Fibroblast of skin of right quadriceps (primary cell): ENCODE measurements at regions not wholly inside any gene's neighbourhood (a gene's known extent, or its start where the extent isn't known, plus 50 kb on each side); places are given as distances from the start of the nearest gene placed in this dataset.
"Not testable (repeated sequence)": the region's sequence is repeated elsewhere in the genome, so short reads cannot be mapped to it uniquely, and the experiment has no call there.

Experiments used
- DNase-seq: peaks from one replicate; pipeline ENCODE4 v3.0.0-alpha.2; 2013

DNA sequence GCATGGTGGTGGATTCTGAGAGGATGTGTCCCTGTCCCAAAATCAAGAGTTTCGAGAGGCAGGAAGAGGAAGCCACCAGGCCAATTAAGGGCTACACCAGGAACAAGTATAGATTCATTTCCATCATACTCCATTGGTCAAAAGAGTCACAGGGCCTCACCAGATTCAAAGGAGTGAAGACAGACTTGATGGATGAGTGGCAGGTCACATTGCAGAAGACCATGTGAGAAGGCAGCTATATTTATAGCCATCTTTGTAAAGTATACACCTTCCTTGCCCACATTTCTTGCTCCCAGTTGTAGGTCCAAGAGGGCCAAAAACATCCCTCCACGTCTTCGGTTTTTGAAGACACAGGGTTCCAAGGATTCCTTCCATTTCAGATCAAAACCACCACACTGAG lies 406.0 kb downstream of the BCOR start:
- DNase-seq: no peak

- no peak for DNase-seq
Measured at GRCh38 chrX:39692796-39693195, 405.0 kb downstream of the BCOR start.

DNA sequence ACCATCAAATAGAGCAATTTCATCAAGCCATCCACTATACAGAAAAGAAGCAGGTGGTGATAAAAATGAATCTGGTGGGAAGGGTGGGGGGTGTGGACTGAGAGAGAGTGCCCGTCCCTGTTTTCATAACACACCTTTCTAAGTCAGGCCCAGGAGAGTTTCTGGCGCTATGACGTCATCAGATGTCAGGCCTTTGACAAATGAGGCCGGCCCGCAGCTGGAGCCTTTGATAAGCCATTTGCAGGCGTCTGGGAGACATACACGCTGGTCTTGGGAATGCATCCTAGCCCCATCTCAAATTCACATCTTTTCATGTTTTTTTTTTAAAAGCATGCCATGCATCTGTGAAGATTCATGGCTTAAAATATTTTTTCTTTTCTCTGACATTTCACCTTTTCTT lies 404.5 kb downstream of the BCOR start:
- DNase-seq: no peak

DNA sequence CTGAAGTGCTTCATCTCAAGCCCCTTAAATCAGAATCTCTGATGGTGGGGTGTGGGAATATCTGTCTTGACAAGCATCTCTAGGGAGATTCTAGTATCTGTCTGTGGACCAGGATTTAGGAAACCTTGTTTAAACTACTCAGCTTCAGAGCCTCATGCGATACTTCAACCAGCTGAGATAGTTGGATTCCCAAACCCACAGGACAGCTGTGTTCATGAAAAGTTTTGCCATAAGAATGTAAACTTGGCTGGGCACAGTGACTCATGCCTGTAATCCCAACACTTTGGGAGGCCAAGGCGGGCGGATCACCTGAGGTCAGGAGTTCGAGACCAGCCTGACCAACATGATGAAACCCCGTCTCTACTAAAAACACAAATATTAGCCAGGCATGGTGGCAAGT lies 395.1 kb downstream of the BCOR start:
- not testable (repeated sequence) for DNase-seq

DNA sequence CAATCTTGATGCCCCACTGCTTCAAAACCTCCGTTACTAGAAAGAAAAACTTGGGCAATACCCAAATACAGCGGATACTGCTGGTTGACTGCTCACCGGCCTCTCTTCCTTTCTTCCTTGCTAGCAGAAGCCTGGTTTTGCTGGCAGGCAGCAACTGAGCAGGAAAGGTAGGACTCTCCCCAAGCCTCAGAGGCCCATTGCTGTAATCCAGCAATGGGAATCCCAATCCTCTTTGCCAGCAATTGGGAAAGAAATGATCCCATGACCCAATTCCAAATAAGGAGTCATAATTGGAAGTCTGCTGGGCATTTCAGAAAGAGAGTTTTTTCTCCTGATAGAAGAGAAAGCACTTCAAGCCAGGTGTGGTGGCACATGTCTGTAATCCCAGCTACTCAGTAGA lies 394.5 kb downstream of the BCOR start:
- no peak for DNase-seq

GRCh38 chrX:39704590-39704989 lies 393.2 kb downstream of the BCOR start:
- no peak for DNase-seq

GRCh38 chrX:39705290-39705689 lies 392.5 kb downstream of the BCOR start:
- peak; percentile 82 for DNase-seq

- DNase-seq: no peak
Measured at GRCh38 chrX:39709364-39709763, 388.4 kb downstream of the BCOR start.

- no peak for DNase-seq
Measured at GRCh38 chrX:39709812-39710211, 387.9 kb downstream of the BCOR start.

DNA sequence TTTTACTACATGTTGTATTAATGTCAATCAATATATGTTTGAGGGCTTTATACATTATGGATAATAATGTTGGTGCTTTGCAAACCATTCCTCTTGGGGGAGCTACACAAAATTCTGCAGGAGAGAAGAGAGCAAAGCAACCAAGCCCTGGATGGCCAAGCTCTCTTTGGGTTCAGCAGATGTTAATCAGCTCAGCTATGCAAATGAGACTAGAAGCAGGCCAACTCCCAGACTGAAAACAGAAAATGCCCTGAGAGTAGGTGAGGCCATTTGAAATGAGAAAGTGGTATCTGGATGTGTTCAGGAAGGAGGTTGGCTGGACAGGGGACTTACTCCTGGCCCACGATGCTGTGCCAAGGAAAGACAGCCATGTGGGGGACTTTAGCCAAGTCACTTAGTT lies 387.0 kb downstream of the BCOR start:
- DNase-seq: no peak

- DNase-seq: no peak
Measured at GRCh38 chrX:39714471-39714870, 383.3 kb downstream of the BCOR start.

- DNase-seq: no peak
Measured at GRCh38 chrX:39716401-39716800, 381.4 kb downstream of the BCOR start.

- no peak for DNase-seq
Measured at GRCh38 chrX:39716802-39717540, 380.8 kb downstream of the BCOR start.

DNA sequence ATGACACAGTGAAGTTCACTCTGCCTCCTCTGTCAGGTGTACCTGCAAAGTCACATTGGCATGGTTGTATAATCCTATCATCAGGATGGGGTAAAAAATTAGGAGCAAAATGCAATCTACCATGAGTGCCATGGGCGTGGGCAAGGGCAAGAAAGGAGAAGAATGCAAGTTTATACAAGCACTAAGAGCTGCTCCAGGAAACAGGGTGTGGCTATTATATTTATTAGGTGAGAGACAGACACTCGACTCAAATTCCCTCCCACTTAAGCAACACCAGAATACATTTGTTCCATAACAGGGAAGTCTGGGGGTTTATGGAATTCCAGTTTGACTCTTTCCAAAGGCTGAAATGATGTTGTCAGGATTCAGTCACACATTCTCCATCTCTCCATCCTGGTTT lies 378.8 kb downstream of the BCOR start:
- DNase-seq: no peak

DNA sequence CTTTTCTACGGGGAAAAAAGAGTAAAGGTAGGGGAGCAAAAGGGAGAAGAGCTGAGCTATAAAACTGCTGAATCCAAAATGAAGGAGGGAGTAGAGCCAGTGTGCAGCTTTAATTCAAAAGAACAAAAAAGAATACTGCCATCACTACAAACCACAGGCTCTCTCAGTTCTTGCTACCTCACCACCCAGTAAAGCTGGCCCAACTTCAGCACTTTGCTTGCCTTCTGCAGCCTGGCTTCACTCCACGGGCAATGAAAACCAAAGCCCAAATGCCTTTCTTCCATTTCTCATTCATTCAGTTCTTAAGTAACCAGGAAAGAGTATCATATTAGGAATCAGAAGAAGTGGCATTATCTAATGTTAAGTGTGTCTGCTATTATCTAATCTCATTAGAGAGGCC lies 376.8 kb downstream of the BCOR start:
- no peak for DNase-seq

DNA sequence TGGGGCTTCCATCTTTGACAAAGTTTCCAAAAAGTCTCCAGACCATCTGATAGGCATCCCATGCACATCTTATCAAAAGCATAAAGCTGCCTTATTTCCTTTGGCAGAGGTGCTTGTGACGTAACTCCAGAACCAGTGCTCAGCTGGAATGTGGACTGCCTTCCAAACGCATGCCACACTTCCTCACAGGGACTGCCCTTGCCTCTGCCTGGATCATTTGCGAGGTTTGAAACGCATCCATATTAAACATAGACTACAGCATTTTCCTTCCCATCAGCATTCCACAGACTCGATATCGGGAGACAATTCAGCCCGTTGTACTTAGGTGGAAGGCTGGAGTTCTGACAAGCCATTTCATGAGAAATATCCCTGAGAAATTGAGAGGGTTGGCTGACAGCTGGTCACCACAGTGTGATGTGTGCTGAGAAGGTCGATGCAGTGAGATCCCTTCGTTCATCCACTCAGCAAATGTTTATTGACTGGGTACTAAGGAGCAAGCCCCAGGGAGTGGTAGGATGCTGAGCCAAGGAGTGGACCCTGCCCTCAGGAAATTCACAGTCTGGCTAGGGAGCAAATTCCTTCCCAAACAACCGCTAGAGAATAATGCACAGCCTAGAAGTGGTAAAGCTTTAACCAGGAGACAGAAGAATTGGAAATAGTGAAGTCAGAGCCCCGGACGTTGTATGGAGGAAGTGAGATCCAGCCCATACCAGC lies 376.0 kb downstream of the BCOR start:
- DNase-seq: peak; percentile 35

- DNase-seq: no peak
Measured at GRCh38 chrX:39724544-39724943, 373.2 kb downstream of the BCOR start.

DNA sequence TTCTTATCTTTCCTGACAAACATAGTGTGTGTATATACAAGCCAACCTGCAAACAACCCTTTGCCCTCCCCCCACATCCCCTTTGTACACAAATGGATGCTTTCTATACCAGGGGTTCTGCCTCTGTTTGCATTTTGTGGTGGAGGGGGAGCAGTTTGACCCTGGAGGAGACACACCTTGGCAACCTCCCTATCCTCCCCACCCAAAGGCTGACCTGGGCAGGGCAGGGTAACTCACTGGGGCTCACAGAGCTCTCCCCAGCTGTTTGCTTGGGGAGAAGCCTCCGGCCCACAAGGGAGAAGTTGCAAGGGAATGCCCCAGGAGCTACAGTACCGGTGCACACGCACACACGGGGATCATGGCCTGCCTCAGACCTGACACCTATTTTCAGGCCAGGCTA lies 372.6 kb downstream of the BCOR start:
- DNase-seq: no peak

DNA sequence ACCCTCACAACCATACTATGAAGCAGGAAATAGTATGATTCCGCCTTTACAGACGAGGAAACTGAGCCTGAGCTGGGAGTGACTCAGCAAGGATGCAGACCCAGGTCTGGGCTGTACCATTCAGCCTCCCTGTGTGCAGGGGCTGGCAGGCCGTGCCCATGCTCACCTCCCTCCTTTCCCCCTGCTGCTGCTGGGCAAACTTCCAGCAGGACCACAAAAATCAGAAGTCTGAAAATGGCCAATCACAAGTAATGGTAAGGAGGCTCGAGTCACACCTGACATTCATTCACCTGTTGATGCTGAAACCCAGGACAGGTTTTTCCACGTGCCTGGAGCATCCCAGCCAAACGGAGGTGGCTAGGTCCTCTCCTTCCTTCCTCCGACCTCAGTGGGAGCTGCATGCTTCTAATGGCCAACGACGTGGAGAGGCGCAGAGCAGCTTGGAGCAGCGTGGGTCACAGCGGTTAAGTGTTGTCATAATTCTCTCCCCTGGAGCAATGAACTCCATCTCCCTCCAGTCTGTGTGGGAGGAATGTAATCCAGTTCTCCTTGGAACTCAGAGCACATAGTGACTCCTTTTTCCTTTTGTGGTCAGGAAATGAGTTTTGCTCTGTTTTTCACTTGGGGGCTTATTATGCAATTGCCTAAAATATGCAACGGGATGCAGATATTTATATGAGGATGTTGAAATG lies 371.7 kb downstream of the BCOR start:
- peak; percentile 86 for DNase-seq

DNA sequence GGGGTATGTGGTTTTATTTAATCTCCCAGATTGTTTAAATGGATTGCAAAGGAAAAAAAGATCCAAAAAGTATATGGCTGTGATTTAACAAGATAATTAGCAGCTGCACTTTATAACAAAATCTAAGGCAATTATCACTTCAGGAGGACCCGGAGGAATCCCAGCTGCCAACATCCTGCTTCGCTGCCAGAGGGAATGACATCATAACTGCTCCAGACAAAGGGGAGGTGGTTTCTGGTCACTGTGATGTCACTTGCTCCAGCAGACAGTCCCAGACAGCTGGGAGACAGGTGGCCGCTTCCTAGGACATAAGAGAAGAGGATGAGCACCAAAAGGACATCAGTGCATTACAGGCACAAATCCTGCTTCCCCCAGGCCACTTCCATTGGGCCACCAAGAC lies 371.0 kb downstream of the BCOR start:
- peak; percentile 64 for DNase-seq

GRCh38 chrX:39728025-39728424 lies 369.7 kb downstream of the BCOR start:
- peak; percentile 23 for DNase-seq

DNA sequence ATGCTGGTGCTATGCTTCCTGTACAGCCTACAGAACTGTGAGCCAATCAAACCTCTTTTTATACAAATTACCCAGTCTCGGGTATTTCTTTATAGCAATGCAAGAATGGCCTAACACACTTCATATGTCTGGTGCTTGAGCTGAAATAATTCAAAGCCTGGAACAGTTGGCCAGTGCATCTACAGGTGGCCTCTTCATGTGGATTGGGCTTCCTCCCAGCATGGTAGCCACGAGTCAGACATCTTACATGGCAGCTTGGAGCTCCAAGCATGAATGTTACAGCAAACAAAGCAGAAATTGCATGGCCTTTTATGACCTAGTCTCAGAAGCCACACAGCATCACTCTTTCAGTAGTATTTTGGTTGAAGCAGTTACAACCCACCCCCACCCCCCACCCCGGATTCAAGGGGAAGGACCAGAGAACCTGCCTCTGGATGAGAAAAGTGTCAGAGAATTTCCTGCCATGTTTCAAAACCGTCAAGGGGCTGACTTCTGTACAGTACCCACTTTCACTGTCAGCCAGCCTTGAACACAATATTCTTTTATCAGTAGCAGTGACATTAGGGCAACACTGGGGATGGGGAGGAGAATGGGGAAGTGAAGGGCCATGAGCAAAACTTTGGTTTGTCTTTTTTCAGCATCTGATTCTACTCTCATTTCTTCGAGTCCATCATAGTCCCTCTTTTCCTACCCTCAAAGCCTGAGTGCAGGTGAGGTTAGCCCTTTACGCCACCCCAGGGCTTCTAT lies 368.7 kb downstream of the BCOR start:
- DNase-seq: no peak

- peak; percentile 54 for DNase-seq
Measured at GRCh38 chrX:39729981-39730661, 367.6 kb downstream of the BCOR start.
